Lung (tissue), 11 donors: ENCODE measurements at regions not wholly inside any gene's neighbourhood (a gene's known extent, or its start where the extent isn't known, plus 50 kb on each side); places are given as distances from the start of the nearest gene placed in this dataset.

ENCODE experiments used
- ATAC-seq: fragments of 200-7000 bp; cut with Tn5 transposase; one replicate; pipeline ENCODE4 v1.9.1; 2020; ENCODE audit warnings: moderate number of reproducible peaks; ENCODE audit not compliant: insufficient read depth, low FRiP score
- DNase-seq, 3 donors: peaks; one replicate each; pipeline ENCODE4 v3.0.0-alpha.2; 2013 to 2017
- H3K27ac ChIP-seq, 2 donors: one replicate each; pipeline ENCODE4 v1.5.1; 2013; ENCODE audit warnings: mild to moderate bottlenecking in 2 of 2, moderate library complexity in 2 of 2, control low read depth in 1 of 2, inconsistent platforms in 1 of 2, low read depth in 1 of 2, low read length in 1 of 2
- H3K27me3 ChIP-seq, 3 donors: one replicate each; pipeline ENCODE4 v1.5.1; 2013; ENCODE audit warnings: low read length in 2 of 3; ENCODE audit not compliant: control insufficient read depth in 3 of 3, insufficient read depth in 3 of 3
- H3K36me3 ChIP-seq, 4 donors: one replicate each; pipeline ENCODE4 v1.5.1; 2013; ENCODE audit warnings: low read length in 4 of 4, mild to moderate bottlenecking in 1 of 4, moderate library complexity in 1 of 4; ENCODE audit not compliant: control insufficient read depth in 4 of 4, insufficient read depth in 4 of 4
- H3K4me1 ChIP-seq, 5 donors: one replicate each; pipeline ENCODE4 v1.5.1; 2013; ENCODE audit warnings: low read length in 5 of 5, mild to moderate bottlenecking in 2 of 5, moderate library complexity in 1 of 5; ENCODE audit not compliant: control insufficient read depth in 5 of 5, insufficient read depth in 5 of 5
- H3K4me3 ChIP-seq: one replicate; pipeline ENCODE4 v1.5.1; 2013; ENCODE audit warnings: mild to moderate bottlenecking, control low read depth, moderate library complexity
- H3K9ac ChIP-seq, 2 donors: one replicate each; pipeline ENCODE4 v1.5.1; 2013; ENCODE audit warnings: low read length in 2 of 2, control low read depth in 1 of 2; ENCODE audit not compliant: insufficient read depth in 1 of 2
- H3K9me3 ChIP-seq, 4 donors: one replicate each; pipeline ENCODE4 v1.5.1; 2013; ENCODE audit warnings: low read length in 3 of 4, mild to moderate bottlenecking in 1 of 4, moderate library complexity in 1 of 4; ENCODE audit not compliant: control insufficient read depth in 4 of 4, insufficient read depth in 3 of 4
- whole genome bisulfite sequencing, 2 donors: extraction: QIAGEN DNeasy Blood & Tissue Kit; methylation state at CpG; one replicate each; pipeline ENCODE4 v1.1.7; 2013; 5-methylcytosine and 5-hydroxymethylcytosine counted together
- TF ChIP-seq, protein P1 (sequence below): IDR thresholded peaks from 2 replicates; pipeline ENCODE4 v1.5.1; 2012; ENCODE audit warnings: mild to moderate bottlenecking; ENCODE audit errors: control extremely low read depth, extremely low read depth
- donor health status: control.
- donor health status: control.
- donor health status: Bipolar disorder and iron deficiency.
- donor health status: healthy.
- donor health status: DM: yes; HTN: yes; CAD: no.

DNA sequence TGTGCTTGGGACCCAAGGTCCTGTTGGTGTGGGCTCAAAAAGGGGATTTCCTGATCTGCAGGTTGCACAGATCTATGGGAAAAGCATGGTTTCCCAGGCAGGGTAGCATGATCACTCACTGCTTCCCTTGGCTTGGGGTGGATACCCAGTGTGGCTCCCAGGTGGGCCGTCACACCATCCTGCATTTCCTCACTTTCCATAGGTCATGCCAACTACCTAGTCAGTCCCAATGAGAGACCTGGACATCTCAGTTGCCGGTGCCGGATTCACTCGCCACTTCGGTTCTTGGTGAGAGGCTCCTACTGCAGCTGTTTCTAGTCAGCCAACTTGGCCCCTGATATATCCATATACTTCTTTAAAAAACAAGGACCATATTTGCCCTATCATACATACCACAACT, 503.0 kb downstream of the PCDH17 start:
- no peak for ATAC-seq
- Histone ChIP-seq H3K9ac (no peak overlapping the region), H3K27ac (no peak overlapping the region), H3K4me3 (no peak overlapping the region), H3K27me3 (no peaks in the 10 kb centered on the region), H3K9me3 (peaks cover 0 to 4% (median 2%) of the 10 kb centered on the region in 4 donors), H3K4me1 (no peaks in the 10 kb centered on the region), H3K36me3 (no peaks in the 10 kb centered on the region)
- TF ChIP-seq, protein P1, sequence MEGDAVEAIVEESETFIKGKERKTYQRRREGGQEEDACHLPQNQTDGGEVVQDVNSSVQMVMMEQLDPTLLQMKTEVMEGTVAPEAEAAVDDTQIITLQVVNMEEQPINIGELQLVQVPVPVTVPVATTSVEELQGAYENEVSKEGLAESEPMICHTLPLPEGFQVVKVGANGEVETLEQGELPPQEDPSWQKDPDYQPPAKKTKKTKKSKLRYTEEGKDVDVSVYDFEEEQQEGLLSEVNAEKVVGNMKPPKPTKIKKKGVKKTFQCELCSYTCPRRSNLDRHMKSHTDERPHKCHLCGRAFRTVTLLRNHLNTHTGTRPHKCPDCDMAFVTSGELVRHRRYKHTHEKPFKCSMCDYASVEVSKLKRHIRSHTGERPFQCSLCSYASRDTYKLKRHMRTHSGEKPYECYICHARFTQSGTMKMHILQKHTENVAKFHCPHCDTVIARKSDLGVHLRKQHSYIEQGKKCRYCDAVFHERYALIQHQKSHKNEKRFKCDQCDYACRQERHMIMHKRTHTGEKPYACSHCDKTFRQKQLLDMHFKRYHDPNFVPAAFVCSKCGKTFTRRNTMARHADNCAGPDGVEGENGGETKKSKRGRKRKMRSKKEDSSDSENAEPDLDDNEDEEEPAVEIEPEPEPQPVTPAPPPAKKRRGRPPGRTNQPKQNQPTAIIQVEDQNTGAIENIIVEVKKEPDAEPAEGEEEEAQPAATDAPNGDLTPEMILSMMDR, result no peak
- DNase-seq, result no peak
- 94 to 95% methylated on average over 5 of the region's 5 CpGs for WGBS, 2 donors

DNA sequence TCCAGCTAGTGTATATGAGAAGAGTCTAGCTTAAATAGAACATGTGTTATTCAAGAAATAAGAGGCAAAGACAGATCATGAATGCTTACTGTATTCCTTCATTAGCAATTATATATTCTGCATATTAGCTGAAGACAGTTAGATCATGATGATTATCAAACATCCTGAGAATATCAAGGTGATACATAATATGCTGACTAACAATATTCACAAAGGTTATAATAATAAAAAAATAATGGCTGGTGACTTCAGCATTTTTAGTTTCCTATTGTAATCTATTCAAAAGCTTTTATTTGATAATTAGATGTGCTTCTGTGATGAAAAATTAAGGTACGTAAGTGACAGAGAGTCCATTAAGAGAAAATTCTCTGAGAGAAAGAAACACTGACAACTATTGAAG, 511.4 kb downstream of the PCDH17 start:
- TF ChIP-seq, protein P1, result no peak
- Histone ChIP-seq H3K9me3 (peaks cover 0 to 10% (median 0%) of the 10 kb centered on the region in 4 donors), H3K27ac (no peak overlapping the region), H3K4me1 (no peaks in the 10 kb centered on the region), H3K9ac (no peak overlapping the region), H3K36me3 (no peaks in the 10 kb centered on the region), H3K27me3 (no peaks in the 10 kb centered on the region), H3K4me3 (no peak overlapping the region)
- 92 to 94% methylated on average over 1 of the region's 1 CpG for WGBS, 2 donors
- DNase-seq (no peak), ATAC-seq (no peak)

DNA sequence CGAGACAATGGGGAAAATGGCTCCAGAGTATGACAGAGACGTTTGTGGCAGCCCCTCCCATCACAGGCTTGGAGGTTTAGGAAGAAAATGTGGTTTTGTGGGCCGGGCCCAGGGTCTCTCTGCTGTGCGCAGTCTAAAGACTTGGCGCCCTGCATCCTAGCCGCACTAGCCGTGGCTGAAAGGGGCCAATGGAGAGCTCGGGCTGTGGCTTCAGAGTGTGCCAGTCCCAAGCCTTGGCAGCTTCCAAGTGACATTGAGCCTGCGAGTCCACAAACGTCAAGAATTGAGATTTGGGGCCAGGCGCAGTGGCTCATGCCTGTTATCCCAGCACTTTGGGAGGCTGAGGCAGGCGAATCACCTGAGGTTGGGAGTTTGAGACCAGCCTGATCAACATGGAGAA, 513.1 kb downstream of the PCDH17 start:
- DNase-seq (no peak), ATAC-seq (no peak)
- Histone ChIP-seq H3K4me1 (no peaks in the 10 kb centered on the region), H3K36me3 (no peaks in the 10 kb centered on the region), H3K27me3 (no peaks in the 10 kb centered on the region), H3K9me3 (peaks cover 0 to 10% (median 0%) of the 10 kb centered on the region in 4 donors), H3K4me3 (no peak overlapping the region), H3K9ac (no peak overlapping the region), H3K27ac (no peak overlapping the region)
- TF ChIP-seq, protein P1, result no peak
- WGBS, 2 donors, result 90 to 91% methylated on average over 12 of the region's 12 CpGs

DNA sequence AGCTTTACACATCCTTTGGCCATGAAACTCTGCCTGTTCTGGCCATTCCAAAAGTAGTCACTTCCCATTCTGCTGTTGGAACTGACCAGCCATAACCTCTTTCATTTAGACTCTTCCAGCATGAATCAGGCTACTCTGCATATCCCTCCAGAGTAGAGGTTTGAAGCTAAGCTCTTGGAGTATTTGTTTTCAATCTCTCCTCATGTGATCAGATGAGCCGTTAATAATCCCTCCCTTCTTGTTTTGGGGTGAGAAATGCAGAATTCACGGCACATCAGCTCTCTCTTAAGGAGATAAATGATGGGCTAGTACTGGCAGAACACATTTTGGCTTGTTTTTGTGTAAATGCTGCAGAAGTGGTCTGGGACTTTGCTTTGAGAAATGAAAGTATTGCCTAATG, 519.9 kb downstream of the PCDH17 start:
- Histone ChIP-seq H3K36me3 (no peaks in the 10 kb centered on the region), H3K27me3 (no peaks in the 10 kb centered on the region), H3K9ac (peak overlapping the region in 1 of 2 donors; percentile 42), H3K27ac (no peak overlapping the region), H3K4me3 (no peak overlapping the region), H3K9me3 (no peaks in the 10 kb centered on the region), H3K4me1 (peaks cover 0 to 4% (median 0%) of the 10 kb centered on the region in 5 donors)
- WGBS, 2 donors, result 67 to 79% methylated on average over 2 of the region's 2 CpGs
- TF ChIP-seq, protein P1, result no peak
- no peak for ATAC-seq
- DNase-seq, result peak in 2 of 3 donors; percentile 23 to 50
